HG03442 (cell line): ENCODE measurements at regions not wholly inside any gene's neighbourhood (a gene's known extent, or its start where the extent isn't known, plus 50 kb on each side); places are given as distances from the start of the nearest gene placed in this dataset.

Source experiments
- ATAC-seq: cut with Tn5 transposase; IDR thresholded peaks from one replicate; pipeline ENCODE4 v1.9.1; 2021; ENCODE audit warnings: mild to moderate bottlenecking, moderate library complexity; ENCODE audit not compliant: unreplicated experiment

- no peak for ATAC-seq
These were observed 179.4 kb upstream of the ADAMTS5 start for GRCh38 chr21:27146268-27146667.

- ATAC-seq = no peak
These were observed 178.4 kb upstream of the ADAMTS5 start for GRCh38 chr21:27145134-27145798.

- ATAC-seq = no peak
These were observed 176.6 kb upstream of the ADAMTS5 start for GRCh38 chr21:27143476-27143875.

GRCh38 chr21:27139526-27139925 lies 172.6 kb upstream of the ADAMTS5 start:
- ATAC-seq = no peak

- no peak for ATAC-seq
These were observed 167.6 kb upstream of the ADAMTS5 start for GRCh38 chr21:27134516-27134915.

GRCh38 chr21:27132266-27132665 lies 165.4 kb upstream of the ADAMTS5 start:
- ATAC-seq = no peak

GRCh38 chr21:27130154-27130553 lies 163.3 kb upstream of the ADAMTS5 start:
- no peak for ATAC-seq

- no peak for ATAC-seq
These were observed 162.8 kb upstream of the ADAMTS5 start for GRCh38 chr21:27129694-27130093.

GRCh38 chr21:27129215-27129614 lies 162.3 kb upstream of the ADAMTS5 start:
- no peak for ATAC-seq

- ATAC-seq = no peak
These were observed 159.3 kb upstream of the ADAMTS5 start for GRCh38 chr21:27126140-27126539.

GRCh38 chr21:27122686-27123085 lies 155.8 kb upstream of the ADAMTS5 start:
- no peak for ATAC-seq

- ATAC-seq = no peak
These were observed 147.2 kb upstream of the ADAMTS5 start for GRCh38 chr21:27114111-27114510.

- no peak for ATAC-seq
These were observed 145.3 kb upstream of the ADAMTS5 start for GRCh38 chr21:27112186-27112585.

- no peak for ATAC-seq
These were observed 144.1 kb upstream of the ADAMTS5 start for GRCh38 chr21:27110956-27111355.

GRCh38 chr21:27108701-27109100 lies 141.8 kb upstream of the ADAMTS5 start:
- no peak for ATAC-seq

GRCh38 chr21:27108228-27108627 lies 141.3 kb upstream of the ADAMTS5 start:
- no peak for ATAC-seq

GRCh38 chr21:27104846-27105431 lies 138.1 kb upstream of the ADAMTS5 start:
- no peak for ATAC-seq

GRCh38 chr21:27103768-27104167 lies 136.9 kb upstream of the ADAMTS5 start:
- ATAC-seq = no peak

GRCh38 chr21:27101523-27101922 lies 134.6 kb upstream of the ADAMTS5 start:
- ATAC-seq = no peak

- no peak for ATAC-seq
These were observed 127.5 kb upstream of the ADAMTS5 start for GRCh38 chr21:27094184-27094948.

- no peak for ATAC-seq
These were observed 119.7 kb upstream of the ADAMTS5 start for GRCh38 chr21:27086630-27087029.

GRCh38 chr21:27086186-27086585 lies 119.3 kb upstream of the ADAMTS5 start:
- ATAC-seq = no peak
